A673 (cell line): ENCODE measurements at regions not wholly inside any gene's neighbourhood (a gene's known extent, or its start where the extent isn't known, plus 50 kb on each side); places are given as distances from the start of the nearest gene placed in this dataset.

Experiments
- CTCF ChIP-seq: fragments of 300-800, 200-600 bp; sonication (generic); conservative IDR thresholded peaks from 2 replicates; pipeline ENCODE4 v1.5.1; 2017; ENCODE audit warnings: low read depth, mild to moderate bottlenecking, antibody characterized with exemption, low read length, moderate library complexity, mixed read lengths
- EZH2 ChIP-seq: fragments of 200-600 bp; sonication (generic); IDR thresholded peaks from 2 replicates; pipeline ENCODE4 v1.6.1; 2017; ENCODE audit warnings: borderline replicate concordance, low read depth, mild to moderate bottlenecking, mixed read lengths, antibody characterized with exemption, low read length; ENCODE audit not compliant: poor library complexity, severe bottlenecking

DNA sequence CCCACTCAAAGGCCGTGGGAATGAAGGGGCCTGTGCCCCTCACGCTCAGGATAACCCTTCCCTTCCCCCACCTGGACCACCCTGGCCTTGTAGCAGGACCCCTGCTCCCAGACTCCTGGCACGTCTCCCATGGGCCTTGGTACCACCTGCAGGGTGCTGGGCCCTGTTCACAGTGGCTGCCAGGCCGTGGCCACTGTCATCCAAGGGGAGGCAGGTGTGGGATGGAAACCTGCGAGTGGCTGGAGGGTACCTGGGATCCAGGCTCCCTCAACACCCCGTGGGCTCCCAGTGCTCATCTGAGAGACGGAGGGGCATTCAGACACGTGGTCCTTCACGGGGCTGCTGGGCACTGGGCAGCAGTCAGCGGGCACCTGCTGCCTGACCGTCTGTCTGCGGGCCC, 75.6 kb upstream of the CIBAR2 start:
- TF ChIP-seq CTCF (no peak), EZH2 (no peak)
